Spleen (tissue), 11 donors: ENCODE measurements at regions not wholly inside any gene's neighbourhood (a gene's known extent, or its start where the extent isn't known, plus 50 kb on each side); places are given as distances from the start of the nearest gene placed in this dataset.
A peak's percentile ranks its signal among the peaks of the same experiment; 100 is the strongest.

Experiments
- DNase-seq: peaks from one replicate; pipeline ENCODE4 v3.0.0-alpha.2; 2020
- H3K27ac ChIP-seq, 8 donors: fragments of 200-600 bp; sonication (generic) in 7 of 8; 1 replicate in 4 of 8; 2 replicates in 4 of 8; pipeline versions ENCODE4 v1.5.0 to v1.8.0; 2016 to 2021; ENCODE audit warnings: inconsistent platforms in 4 of 8, mild to moderate bottlenecking in 4 of 8, moderate library complexity in 1 of 8
- H3K27me3 ChIP-seq, 7 donors: fragments of 200-600 bp; sonication (generic) in 6 of 7; replicated peaks in 1 of 7; 1 replicate in 4 of 7; 2 replicates in 3 of 7; pipeline versions ENCODE4 v1.5.0 to v1.8.0; 2016 to 2021; ENCODE audit warnings: inconsistent platforms in 3 of 7, mild to moderate bottlenecking in 1 of 7
- H3K36me3 ChIP-seq, 6 donors: fragments of 200-600 bp; sonication (generic) in 5 of 6; 1 replicate in 4 of 6; 2 replicates in 2 of 6; pipeline versions ENCODE4 v1.5.0 to v1.8.0; 2016 to 2021; ENCODE audit warnings: inconsistent platforms in 2 of 6
- H3K4me1 ChIP-seq, 6 donors: fragments of 200-600 bp; sonication (generic) in 5 of 6; 1 replicate in 3 of 6; 2 replicates in 3 of 6; pipeline versions ENCODE4 v1.5.0 to v1.8.0; 2016 to 2021; ENCODE audit warnings: inconsistent platforms in 3 of 6
- H3K4me3 ChIP-seq, 8 donors: fragments of 200-600 bp; sonication (generic) in 7 of 8; 1 replicate in 4 of 8; 2 replicates in 4 of 8; pipeline versions ENCODE4 v1.5.0 to v1.8.0; 2016 to 2021; ENCODE audit warnings: inconsistent platforms in 4 of 8, mild to moderate bottlenecking in 4 of 8, moderate library complexity in 2 of 8
- H3K9me3 ChIP-seq, 8 donors: fragments of 200-600 bp; sonication (generic) in 7 of 8; 1 replicate in 4 of 8; 2 replicates in 4 of 8; pipeline versions ENCODE4 v1.5.0 to v1.8.0; 2016 to 2021; ENCODE audit warnings: inconsistent platforms in 4 of 8
- CTCF ChIP-seq, 11 experiments: fragments of 200-600 bp in 7 of 11; fragments of 450-650 bp in 4 of 11; sonication (generic) in 4 of 11; IDR thresholded peaks in 8 of 11; conservative IDR thresholded peaks in 3 of 11; 1 replicate in 7 of 11; 2 replicates in 4 of 11; pipeline versions ENCODE4 v1.4.0 to v1.8.0; 2016 to 2021; ENCODE audit warnings: antibody characterized with exemption in 11 of 11, inconsistent platforms in 4 of 11, mild to moderate bottlenecking in 1 of 11
- POLR2A ChIP-seq, 3 donors: fragments of 450-650 bp; IDR thresholded peaks; one replicate each; pipeline ENCODE4 v1.5.1; 2017; ENCODE audit warnings: antibody characterized with exemption in 3 of 3, mild to moderate bottlenecking in 1 of 3
- POLR2AphosphoS5 ChIP-seq, 3 donors: sonication (generic); formaldehyde crosslinking; IDR thresholded peaks; one replicate each; pipeline ENCODE4 v1.5.1; 2017; ENCODE audit warnings: antibody characterized with exemption in 3 of 3
- whole genome bisulfite sequencing, 5 donors: extraction: QIAGEN DNeasy Blood & Tissue Kit in 3 of 5; methylation state at CpG; one replicate each; pipeline versions ENCODE4 v1.1.5 to v1.1.7; 2013 to 2018; 5-methylcytosine and 5-hydroxymethylcytosine counted together
- intact Hi-C: fragments of 100-400 bp; cut with DNase I; formaldehyde crosslinking; loops from one replicate; pipeline ENCODE4 v1.15.0; 2023; ENCODE audit warnings: low total_unique reads
- donor health status: healthy with polysubstance abuse.
- donor health status: DM: no; HTN: no; CAD: no; lungs with moderate emphysema.
- donor health status: DM: no; HTN: no; CAD: no.
- donor health status: Bipolar disorder and iron deficiency.
- donor health status: healthy.
- donor health status: DM: no; HTN: no; CAD: no.
- donor health status: DM: yes; HTN: yes; CAD: no.

DNA sequence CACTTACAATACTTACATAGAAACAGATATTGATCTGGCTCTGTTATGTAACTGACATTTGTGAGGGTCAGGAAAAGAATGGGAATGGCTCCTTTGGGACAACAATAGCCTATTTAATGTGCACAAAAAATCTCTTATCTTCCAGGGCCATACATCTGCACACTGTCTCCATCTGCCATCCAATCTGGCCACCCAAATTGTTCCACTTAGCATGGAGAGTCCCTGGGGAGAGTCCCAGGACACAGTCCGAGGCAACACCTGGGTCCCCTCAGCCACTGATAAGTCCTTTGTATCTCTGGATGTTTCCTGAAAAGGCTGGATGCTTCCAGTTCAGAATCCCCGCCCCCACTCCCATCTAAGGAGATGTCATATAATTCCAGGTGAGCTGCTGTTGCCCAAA is 274.2 kb upstream of the NCKAP5 start:
- no peak overlapping the region for H3K4me3 ChIP-seq
- no peak for DNase-seq
- no peaks in the 10 kb centered on the region for H3K9me3 ChIP-seq
- no peak overlapping the region for H3K27ac ChIP-seq
- H3K4me1 ChIP-seq = no peaks in the 10 kb centered on the region
- no peaks in the 10 kb centered on the region for H3K36me3 ChIP-seq
- intact Hi-C loops = loop anchor here (10.0 kb wide), 1 partner anchor 1298 kb away; no protein-coding TSS in a partner anchor
- 65 to 76% (median 72%) methylated on average over 2 of the region's 2 CpGs for WGBS, 5 donors
- TF ChIP-seq POLR2A (IDR thresholded peaks at IDR 0.05) (no peak), POLR2AphosphoS5 (IDR thresholded peaks at IDR 0.05) (no peak), CTCF (IDR thresholded peaks at IDR 0.05 in 8 of 11, conservative IDR thresholded peaks at IDR 0.05 in 3 of 11) (no peak)
- peaks cover 0 to 16% (median 0%) of the 10 kb centered on the region in 7 donors for H3K27me3 ChIP-seq

DNA sequence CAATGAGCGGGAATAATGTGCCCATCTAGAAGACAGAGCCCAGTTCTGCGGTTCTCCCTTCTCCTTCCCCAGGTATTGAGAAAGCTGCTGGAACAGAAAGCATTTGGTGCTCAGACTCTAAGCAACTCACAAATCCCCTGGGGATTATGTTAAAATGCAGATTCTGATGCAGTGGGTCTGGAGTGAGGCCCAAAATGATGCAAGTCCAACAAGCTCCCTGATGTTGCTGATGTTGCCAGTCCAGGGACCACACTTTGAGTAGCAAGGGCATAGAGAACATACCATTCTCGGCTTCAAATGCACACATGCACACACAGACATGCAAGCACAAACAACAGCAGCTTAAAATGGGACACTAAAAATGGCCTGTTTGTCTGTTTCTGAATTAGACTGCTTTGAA is 274.8 kb upstream of the NCKAP5 start:
- no peak overlapping the region for H3K27ac ChIP-seq
- H3K4me1 ChIP-seq = no peaks in the 10 kb centered on the region
- intact Hi-C loops = loop anchor here (10.0 kb wide), 1 partner anchor 1298 kb away; no protein-coding TSS in a partner anchor
- H3K4me3 ChIP-seq = no peak overlapping the region
- peaks cover 0 to 16% (median 0%) of the 10 kb centered on the region in 7 donors for H3K27me3 ChIP-seq
- WGBS, 5 donors = 85 to 91% (median 89%) methylated on average over 3 of the region's 3 CpGs
- H3K9me3 ChIP-seq = no peaks in the 10 kb centered on the region
- TF ChIP-seq POLR2AphosphoS5 (IDR thresholded peaks at IDR 0.05) (no peak), CTCF (IDR thresholded peaks at IDR 0.05 in 8 of 11, conservative IDR thresholded peaks at IDR 0.05 in 3 of 11) (no peak), POLR2A (IDR thresholded peaks at IDR 0.05) (no peak)
- H3K36me3 ChIP-seq = no peaks in the 10 kb centered on the region
- DNase-seq = no peak

DNA sequence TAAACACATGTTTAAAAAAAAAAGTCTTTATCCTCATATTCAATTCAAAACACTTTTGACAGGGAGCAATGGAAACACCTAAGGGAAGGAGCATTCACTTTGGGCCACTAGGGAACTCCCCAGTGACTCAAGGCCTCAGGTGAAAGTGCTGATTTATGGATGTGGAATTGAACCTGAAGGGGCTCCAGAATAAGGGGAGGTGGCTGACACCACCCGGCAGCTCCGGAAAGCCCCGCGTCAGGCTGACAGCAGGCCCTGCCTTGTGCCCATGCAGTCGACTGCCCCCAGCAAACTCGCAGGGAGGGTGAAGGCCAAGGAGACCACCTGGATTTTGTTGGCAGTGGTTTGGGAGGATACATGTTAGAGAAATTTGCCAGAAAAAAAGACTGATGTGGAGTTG is 275.3 kb upstream of the NCKAP5 start:
- TF ChIP-seq CTCF (IDR thresholded peaks at IDR 0.05 in 8 of 11, conservative IDR thresholded peaks at IDR 0.05 in 3 of 11) (no peak), POLR2AphosphoS5 (IDR thresholded peaks at IDR 0.05) (no peak), POLR2A (IDR thresholded peaks at IDR 0.05) (no peak)
- no peak overlapping the region for H3K27ac ChIP-seq
- H3K36me3 ChIP-seq = no peaks in the 10 kb centered on the region
- no peak for DNase-seq
- H3K4me3 ChIP-seq = no peak overlapping the region
- intact Hi-C loops = loop anchor here (10.0 kb wide), 1 partner anchor 1299 kb away; no protein-coding TSS in a partner anchor
- no peaks in the 10 kb centered on the region for H3K4me1 ChIP-seq
- WGBS, 5 donors = 78 to 87% (median 82%) methylated on average over 6 of the region's 6 CpGs
- no peaks in the 10 kb centered on the region for H3K9me3 ChIP-seq
- H3K27me3 ChIP-seq = peaks cover 0 to 16% (median 0%) of the 10 kb centered on the region in 7 donors

- Histone ChIP-seq H3K4me1 (no peaks in the 10 kb centered on the region), H3K36me3 (no peaks in the 10 kb centered on the region), H3K27me3 (peaks cover 0 to 16% (median 0%) of the 10 kb centered on the region in 7 donors), H3K9me3 (no peaks in the 10 kb centered on the region), H3K4me3 (no peak overlapping the region), H3K27ac (no peak overlapping the region)
- TF ChIP-seq POLR2AphosphoS5 (IDR thresholded peaks at IDR 0.05) (no peak), CTCF (IDR thresholded peaks at IDR 0.05 in 8 of 11, conservative IDR thresholded peaks at IDR 0.05 in 3 of 11) (peak; percentile 55 to 85 (median 78))
- no peak for DNase-seq
- intact Hi-C loops = loop anchor here (10.0 kb wide), 1 partner anchor 1300 kb away; no protein-coding TSS in a partner anchor
- WGBS, 5 donors = 31 to 35% (median 32%) methylated on average over 9 of the region's 9 CpGs
These were observed 276.1 kb upstream of the NCKAP5 start for GRCh38 chr2:133844214-133844892.
